GM19372 (cell line): ENCODE measurements at regions not wholly inside any gene's neighbourhood (a gene's known extent, or its start where the extent isn't known, plus 50 kb on each side); places are given as distances from the start of the nearest gene placed in this dataset.

Source experiments
- ATAC-seq: cut with Tn5 transposase; IDR thresholded peaks from one replicate; pipeline ENCODE4 v1.9.1; 2021; ENCODE audit warnings: mild to moderate bottlenecking, low read depth, moderate library complexity; ENCODE audit not compliant: unreplicated experiment

GRCh38 chr12:24198936-24199671 is 249.6 kb upstream of the SOX5 start:
- ATAC-seq, result no peak

- ATAC-seq, result no peak
Measured at GRCh38 chr12:24198070-24198469, 248.6 kb upstream of the SOX5 start.

- ATAC-seq, result no peak
Measured at GRCh38 chr12:24197532-24197931, 248.1 kb upstream of the SOX5 start.

GRCh38 chr12:24195063-24195462 is 245.6 kb upstream of the SOX5 start:
- ATAC-seq, result no peak

- no peak for ATAC-seq
Measured at GRCh38 chr12:24191117-24191516, 241.6 kb upstream of the SOX5 start.

GRCh38 chr12:24185782-24186181 is 236.3 kb upstream of the SOX5 start:
- ATAC-seq, result no peak

- ATAC-seq, result peak; percentile 77
Measured at GRCh38 chr12:24177889-24178288, 228.4 kb upstream of the SOX5 start.

- no peak for ATAC-seq
Measured at GRCh38 chr12:24175929-24176328, 226.5 kb upstream of the SOX5 start.

- no peak for ATAC-seq
Measured at GRCh38 chr12:24175284-24175683, 225.8 kb upstream of the SOX5 start.

- no peak for ATAC-seq
Measured at GRCh38 chr12:24173067-24173466, 223.6 kb upstream of the SOX5 start.

GRCh38 chr12:24172773-24173066 is 223.2 kb upstream of the SOX5 start:
- no peak for ATAC-seq

- peak; percentile 59 for ATAC-seq
Measured at GRCh38 chr12:24172031-24172772, 222.7 kb upstream of the SOX5 start.

- no peak for ATAC-seq
Measured at GRCh38 chr12:24155042-24155441, 205.6 kb upstream of the SOX5 start.

GRCh38 chr12:24153079-24153478 is 203.6 kb upstream of the SOX5 start:
- ATAC-seq, result no peak

- ATAC-seq, result no peak
Measured at GRCh38 chr12:24152270-24152669, 202.8 kb upstream of the SOX5 start.

- no peak for ATAC-seq
Measured at GRCh38 chr12:24143928-24144327, 194.5 kb upstream of the SOX5 start.

- ATAC-seq, result no peak
Measured at GRCh38 chr12:24139035-24139434, 189.6 kb upstream of the SOX5 start.

GRCh38 chr12:24138041-24138440 is 188.6 kb upstream of the SOX5 start:
- ATAC-seq, result no peak

- ATAC-seq, result no peak
Measured at GRCh38 chr12:24135158-24135850, 185.8 kb upstream of the SOX5 start.

- ATAC-seq, result no peak
Measured at GRCh38 chr12:24134092-24134491, 184.6 kb upstream of the SOX5 start.

- ATAC-seq, result no peak
Measured at GRCh38 chr12:24133384-24133783, 183.9 kb upstream of the SOX5 start.
